CD4-positive, alpha-beta T cell treated with Interleukin-10 for 1 hour (primary cell): ENCODE measurements at regions not wholly inside any gene's neighbourhood (a gene's known extent, or its start where the extent isn't known, plus 50 kb on each side); places are given as distances from the start of the nearest gene placed in this dataset.
"Not testable (repeated sequence)": the region's sequence is repeated elsewhere in the genome, so short reads cannot be mapped to it uniquely, and the experiment has no call there.

Experiments
- DNase-seq: peaks from one replicate; pipeline ENCODE4 v3.0.0-alpha.2; 2020

DNA sequence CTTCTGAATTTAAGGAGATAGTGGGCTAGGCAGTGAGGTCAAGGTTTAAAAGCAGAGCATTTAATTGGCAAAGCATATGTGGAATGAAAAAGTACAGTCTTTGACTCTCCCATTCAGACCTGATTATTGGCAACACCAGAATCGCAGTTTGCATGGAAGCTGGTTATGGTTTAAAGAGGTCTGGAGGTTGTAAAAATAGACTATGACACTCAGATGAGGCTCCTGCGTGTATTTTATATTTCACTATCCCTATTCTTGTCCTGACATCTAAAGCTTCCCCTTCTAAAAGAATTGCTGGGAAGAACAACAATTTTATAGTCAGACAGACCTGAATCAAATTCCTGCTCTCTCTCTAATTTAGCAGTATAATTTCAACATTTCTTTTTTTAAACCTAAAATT lies 302.9 kb downstream of the PCDH7 start:
- no peak for DNase-seq

- DNase-seq = no peak
These were observed 303.6 kb downstream of the PCDH7 start for GRCh38 chr4:31023742-31024141.

DNA sequence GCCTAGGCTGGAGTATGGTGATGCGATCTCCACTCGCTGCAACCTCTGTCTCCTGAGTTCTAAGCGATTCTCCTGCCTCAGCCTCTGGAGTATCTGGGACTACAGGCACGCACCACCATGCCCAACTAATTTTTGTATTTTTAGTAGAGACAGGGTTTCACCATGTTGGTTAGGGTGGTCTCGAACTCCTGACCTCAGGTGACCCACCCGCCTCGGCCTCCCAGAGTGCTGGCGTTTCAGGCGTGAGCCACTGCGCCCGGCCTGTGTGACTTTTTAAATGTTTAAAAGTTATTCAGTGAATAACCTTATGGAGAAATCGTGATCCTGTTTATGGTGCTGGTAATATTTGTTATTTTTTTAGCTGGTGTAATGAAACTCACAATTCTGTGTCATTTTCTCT lies 304.6 kb downstream of the PCDH7 start:
- DNase-seq = not testable (repeated sequence)

- DNase-seq = no peak
These were observed 306.1 kb downstream of the PCDH7 start for GRCh38 chr4:31026256-31026655.

DNA sequence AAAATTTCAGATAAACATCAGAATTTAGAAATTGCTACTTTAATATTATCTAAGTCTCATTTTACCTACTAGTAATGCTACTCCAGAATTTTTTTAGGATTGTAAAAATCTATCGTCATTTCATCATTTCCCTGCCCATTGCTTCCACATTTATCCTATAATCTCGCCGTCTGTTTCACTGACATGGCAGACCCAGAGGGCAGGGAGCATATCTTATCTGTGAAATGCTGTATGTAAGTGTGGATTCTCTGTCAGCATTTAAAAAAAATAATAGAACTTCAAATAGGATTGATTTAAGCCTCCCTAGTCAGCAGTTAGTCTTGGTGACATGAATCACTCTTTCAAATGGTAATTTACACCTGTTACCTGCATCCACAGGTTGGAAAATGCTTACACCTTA lies 314.4 kb downstream of the PCDH7 start:
- DNase-seq = no peak

DNA sequence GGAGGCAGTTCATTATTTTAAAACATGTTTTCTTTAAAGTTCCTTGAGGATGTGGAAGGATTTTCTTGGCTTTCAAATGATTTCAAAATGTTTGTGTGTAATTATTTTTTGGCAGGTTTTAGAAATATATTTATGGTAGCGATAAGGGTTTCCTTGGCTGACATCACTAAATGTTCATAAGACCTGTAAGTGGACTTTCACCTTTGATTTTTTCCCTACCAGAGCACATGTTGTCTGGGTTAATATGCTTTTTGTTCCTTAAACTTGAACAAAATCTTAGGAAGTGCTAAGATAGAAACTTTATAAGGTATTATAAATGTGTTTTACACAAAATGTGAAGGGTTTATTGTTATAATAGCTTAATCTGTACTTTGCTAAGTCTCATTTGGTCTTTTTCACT lies 315.6 kb downstream of the PCDH7 start:
- no peak for DNase-seq

GRCh38 chr4:31037703-31038102 lies 317.5 kb downstream of the PCDH7 start:
- no peak for DNase-seq

DNA sequence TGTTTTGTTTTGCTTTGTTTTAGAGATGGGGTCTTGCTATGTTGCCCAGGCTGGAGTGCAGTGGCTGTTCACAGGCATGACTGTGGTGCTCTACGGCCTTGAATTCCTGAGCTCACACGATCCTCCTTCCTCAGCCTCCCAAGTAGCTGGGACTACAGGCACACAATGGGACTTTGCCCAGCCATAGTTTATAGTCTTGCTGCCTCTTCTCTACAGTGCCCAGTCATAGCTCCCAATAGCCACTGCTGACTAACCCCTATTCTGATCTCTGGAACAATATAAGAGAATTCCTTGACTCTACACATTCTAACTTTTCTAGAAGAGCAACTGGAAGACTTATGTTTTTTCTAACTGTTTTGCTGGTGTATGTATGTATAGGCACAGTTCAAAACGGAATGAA lies 319.2 kb downstream of the PCDH7 start:
- DNase-seq = no peak

- DNase-seq = no peak
These were observed 319.9 kb downstream of the PCDH7 start for GRCh38 chr4:31040106-31040505.

- DNase-seq = no peak
These were observed 321.2 kb downstream of the PCDH7 start for GRCh38 chr4:31041385-31041784.

- no peak for DNase-seq
These were observed 321.7 kb downstream of the PCDH7 start for GRCh38 chr4:31041853-31042252.

DNA sequence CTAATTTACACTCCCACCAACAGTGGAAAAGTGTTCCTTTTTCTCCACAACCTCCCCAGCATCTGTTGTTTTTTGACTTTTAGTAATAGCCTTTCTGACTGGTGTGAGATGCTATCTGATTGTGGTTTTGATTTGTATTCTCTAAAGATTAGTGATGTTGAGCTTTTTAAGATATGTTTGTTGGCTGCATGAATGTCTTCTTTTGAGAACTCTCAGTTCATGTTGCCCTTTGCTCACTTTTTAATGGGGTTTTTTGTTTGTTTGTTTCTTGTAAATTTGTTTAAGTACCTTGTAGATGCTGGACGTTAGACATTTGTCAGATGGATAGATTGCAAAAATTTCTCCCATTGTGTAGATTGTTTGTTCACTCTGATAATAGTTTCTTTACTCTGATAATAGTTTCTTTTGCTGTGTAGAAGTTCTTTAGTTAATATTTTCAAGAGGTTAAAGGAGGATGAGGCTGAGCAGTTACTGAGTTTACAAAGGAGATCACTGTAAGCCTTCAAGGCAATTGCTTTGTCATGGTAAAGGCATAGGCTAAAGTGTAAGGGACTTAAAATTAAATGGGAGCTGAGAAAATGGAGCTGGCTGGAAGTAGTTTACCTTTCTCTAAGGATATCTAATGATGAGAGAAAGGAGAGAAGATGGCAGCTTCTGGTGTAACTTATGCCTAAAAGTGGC lies 323.4 kb downstream of the PCDH7 start:
- no peak for DNase-seq

GRCh38 chr4:31045151-31045550 lies 325.0 kb downstream of the PCDH7 start:
- no peak for DNase-seq

- no peak for DNase-seq
These were observed 325.7 kb downstream of the PCDH7 start for GRCh38 chr4:31045724-31046318.

DNA sequence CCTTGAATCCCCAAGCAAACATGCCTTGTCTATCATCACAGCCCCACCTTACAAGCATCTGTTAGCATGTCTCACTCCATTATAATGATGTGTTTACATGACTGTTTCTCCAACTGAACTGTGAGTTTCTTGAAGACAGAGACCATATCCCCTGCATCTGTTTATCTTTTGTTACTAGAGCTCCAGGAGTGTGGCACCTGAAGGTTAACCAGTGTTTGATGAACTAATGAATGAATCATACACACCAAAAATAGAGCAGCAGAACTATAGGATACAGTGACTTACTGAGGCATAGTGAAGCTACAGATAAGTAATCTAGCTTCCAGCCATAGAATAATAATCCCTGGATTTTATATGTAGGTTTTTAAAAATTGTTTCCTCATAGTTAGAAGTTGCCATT lies 331.0 kb downstream of the PCDH7 start:
- DNase-seq = no peak

DNA sequence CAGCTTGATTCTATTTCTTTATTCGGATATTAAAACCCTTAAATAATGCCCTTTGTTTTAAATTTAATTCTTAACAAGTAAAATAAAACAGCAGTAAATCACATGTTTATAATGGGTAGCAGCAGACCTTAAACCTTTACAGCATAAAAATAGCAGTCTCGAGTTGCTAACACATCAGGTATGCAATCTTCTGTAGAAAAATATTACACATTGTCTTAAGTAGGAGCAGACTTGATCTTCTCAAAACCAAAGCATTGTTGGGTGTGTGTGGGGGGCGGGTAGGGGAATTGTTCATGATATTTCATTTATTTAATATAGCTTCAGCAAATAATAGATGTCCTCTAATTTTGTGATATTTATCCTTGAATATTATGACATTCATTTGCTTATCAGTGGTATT lies 331.4 kb downstream of the PCDH7 start:
- no peak for DNase-seq

DNA sequence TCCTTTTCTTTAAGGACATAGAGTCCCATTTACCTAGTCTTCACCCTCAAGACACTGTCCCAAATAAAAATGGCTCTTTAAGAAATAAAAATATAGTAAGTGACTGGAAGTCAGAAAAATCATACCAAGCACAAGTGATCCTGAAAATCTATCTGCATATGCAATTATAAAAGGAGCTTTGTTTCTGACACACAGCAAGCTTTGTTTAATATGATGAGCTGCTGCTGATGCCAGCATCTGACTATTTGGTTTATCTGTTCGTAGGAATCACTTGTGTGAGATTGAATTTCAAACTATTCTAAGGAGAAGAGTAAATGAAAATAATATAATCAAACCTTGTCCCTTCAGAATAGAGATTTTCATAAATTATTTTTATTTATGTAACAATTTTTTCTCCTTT lies 332.4 kb downstream of the PCDH7 start:
- DNase-seq = no peak

DNA sequence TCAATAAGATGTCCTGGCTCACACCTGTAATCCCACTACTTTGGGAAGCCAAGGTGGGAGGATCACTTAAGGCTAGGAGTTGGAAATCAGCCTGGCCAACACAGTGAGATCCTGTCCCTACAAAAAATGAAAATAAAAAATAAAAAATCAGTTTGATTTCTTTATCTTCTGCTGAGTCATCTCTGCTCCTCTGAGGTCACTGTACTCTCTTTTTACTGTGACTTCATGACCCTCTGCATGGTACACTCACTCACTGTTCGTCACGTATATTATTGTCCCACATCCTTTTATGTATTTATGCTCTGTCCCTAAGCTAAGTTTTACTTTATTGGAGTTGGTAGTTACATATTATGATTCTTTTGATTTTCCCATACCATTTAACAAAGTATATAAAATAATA lies 333.3 kb downstream of the PCDH7 start:
- no peak for DNase-seq

DNA sequence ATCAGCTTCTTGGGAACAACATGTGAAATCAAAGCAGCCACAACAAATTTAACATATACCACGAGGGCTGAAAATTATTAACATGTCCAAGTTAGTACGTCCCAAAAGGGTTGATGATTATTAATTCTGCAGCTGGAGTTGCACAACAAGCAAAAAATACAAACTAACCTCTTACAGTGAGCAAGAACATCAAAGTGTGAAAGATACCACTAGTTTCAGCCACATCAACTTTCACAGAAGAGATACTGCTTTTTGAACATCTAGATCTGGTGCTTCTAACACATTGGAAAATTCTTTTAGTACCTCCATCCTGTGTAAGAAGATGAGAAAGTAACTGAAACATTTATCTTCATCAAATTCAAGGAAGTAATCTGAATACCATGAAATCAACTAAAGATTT lies 334.1 kb downstream of the PCDH7 start:
- DNase-seq = no peak

GRCh38 chr4:31058656-31059055 lies 338.5 kb downstream of the PCDH7 start:
- no peak for DNase-seq

DNA sequence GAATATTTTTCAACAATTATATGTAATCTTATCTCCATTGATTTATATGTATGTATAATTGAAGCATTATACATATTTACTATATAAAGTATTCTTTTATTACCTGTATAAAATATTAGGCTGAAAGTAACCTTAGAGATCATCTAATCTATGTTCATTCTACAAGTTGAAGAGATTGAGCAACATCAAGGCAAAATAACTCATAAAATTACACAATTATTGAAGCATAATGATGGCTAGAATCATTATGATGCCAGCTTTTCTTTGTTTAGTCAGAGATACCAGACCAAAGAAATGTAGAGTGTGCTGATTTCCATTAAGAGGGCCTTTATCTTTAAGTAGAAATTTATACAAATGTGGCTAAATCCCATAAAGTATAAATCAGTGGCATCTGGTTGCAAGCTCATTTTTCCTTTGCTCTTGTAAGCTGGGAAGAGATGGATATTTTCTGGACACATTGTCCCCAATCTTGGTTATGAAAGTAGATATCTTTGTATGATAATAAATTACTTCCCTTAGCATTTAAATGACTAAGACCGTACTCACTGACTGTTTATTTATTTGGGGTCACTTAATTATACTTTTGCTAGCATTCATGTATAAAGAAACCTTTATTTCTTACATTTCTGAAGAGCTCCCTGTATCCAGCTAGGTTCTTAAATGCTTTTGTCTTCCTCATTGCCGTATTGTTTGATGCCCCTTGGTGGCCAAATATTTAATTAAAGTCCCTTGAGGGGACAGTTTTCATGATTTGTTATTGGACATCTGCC lies 339.8 kb downstream of the PCDH7 start:
- no peak for DNase-seq

DNA sequence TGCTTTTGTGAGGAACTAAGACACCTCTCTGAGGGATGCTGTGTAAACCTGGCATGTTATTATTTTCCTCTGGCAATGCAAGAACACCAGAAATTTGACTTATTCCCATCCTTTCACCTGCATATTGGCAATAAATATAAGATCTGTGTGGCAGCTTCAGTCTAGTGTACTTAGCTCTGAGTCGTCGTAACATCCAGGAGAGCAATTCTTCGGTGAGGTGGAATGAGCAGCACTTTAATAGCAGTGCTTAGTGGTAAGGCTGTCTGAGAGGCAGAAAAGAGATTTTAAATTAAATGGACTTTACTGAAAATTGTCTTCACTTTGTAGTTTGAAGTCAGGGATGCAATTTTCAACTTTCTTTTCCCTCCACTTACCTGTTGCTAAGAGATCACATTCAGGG lies 344.9 kb downstream of the PCDH7 start:
- DNase-seq = no peak

DNA sequence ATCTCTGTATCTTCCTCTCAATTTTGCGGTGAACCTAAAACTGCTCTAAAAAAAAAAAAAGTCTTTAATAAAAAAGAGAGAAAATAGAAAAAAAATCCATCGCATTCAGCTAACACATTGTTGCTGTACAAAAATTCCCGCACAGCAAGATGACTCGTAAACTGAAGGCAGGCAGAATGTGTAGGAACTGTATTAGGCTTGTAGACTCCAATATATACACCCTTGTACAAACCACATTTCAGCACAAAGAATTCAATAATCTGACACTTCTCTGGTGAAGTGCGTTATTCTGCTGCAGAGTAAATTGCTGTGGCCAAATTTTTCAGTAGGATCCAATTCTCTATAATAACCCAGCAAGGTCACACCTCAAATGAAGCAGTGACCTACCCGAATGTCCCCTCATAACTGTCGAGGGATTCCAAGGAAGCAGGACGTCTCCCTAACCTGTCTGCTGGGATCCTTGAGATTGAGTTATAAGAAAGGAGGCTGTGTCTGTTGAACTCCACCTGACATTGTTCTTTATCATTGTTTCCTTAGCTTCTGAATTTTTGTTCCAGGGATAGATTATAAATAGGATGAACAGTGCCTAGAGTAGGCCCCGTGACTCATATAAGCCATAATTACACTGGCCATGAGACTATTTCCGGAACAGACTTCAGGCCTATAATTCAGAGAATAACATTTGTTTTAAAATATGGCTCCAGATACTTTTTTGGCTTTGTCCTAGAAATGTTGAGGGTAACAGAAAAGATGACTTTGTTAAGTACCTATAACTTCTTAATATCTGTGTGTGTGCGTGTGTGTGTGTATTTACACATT lies 348.3 kb downstream of the PCDH7 start:
- DNase-seq = no peak

DNA sequence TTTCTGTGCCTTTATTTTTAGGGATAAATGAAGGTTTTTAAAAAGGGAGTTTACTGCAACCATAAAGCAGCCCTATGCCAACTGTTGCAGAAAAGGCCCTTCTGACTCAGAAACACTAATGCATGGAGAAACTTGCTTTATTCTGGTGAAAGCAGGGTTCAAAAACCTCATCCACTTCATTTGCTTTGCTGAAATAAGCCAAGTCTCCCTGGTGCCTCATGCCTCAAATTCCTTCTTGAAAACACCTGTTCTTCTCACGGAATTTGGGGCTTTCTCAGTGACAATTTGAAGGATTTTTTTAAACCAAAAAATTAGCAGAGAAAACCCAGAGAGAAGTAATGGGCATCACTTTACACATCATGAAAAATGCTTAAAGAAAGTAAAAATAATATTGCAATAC lies 349.0 kb downstream of the PCDH7 start:
- no peak for DNase-seq
